ENCODE measurements at regions not wholly inside any gene's neighbourhood (a gene's known extent, or its start where the extent isn't known, plus 50 kb on each side); places are given as distances from the start of the nearest gene placed in this dataset.

GRCh38 chr12:11500188-11500860 is 105.0 kb upstream of the PRB2 start:
- TF ChIP-seq XRCC4 (IDR thresholded peaks at IDR 0.05; ENCODE audit: extremely low read depth, insufficient read depth, insufficient read length) (no peak), ZBTB26 (CRISPR knock-in tag; IDR thresholded peaks at IDR 0.05) (no peak), CTCF (IDR thresholded peaks at IDR 0.05 in 2 of 3, conservative IDR thresholded peaks at IDR 0.05 in 1 of 3; ENCODE audit: insufficient read depth in 2 of 3, low read depth in 1 of 3, low read length in 3 of 3) (no peak), ZNF197 (CRISPR knock-in tag; IDR thresholded peaks at IDR 0.05; ENCODE audit: low read depth) (no peak), HOMEZ (CRISPR knock-in tag; IDR thresholded peaks at IDR 0.05) (no peak), FOXM1 (IDR thresholded peaks at IDR 0.05; ENCODE audit: low read depth) (no peak), FOXM1 (CRISPR knock-in tag; IDR thresholded peaks at IDR 0.05; ENCODE audit: low read depth) (no peak), NRF1 (conservative IDR thresholded peaks at IDR 0.05 in 1 of 2, IDR thresholded peaks at IDR 0.05 in 1 of 2) (no peak)

All from K562 (cell line).